Nephron progenitor cell (in vitro differentiated cells): ENCODE measurements at regions not wholly inside any gene's neighbourhood (a gene's known extent, or its start where the extent isn't known, plus 50 kb on each side); places are given as distances from the start of the nearest gene placed in this dataset.
"Not testable (repeated sequence)": the region's sequence is repeated elsewhere in the genome, so short reads cannot be mapped to it uniquely, and the experiment has no call there.

Source experiments
- DNase-seq: peaks from one replicate; pipeline ENCODE4 v3.0.0; 2021
- H3K27ac Mint-ChIP-seq: 2 replicates; pipeline ENCODE4 v1.8.0; 2021; ENCODE audit warnings: mild to moderate bottlenecking, moderate library complexity, mixed read lengths
- H3K27me3 Mint-ChIP-seq: 2 replicates; pipeline ENCODE4 v1.8.0; 2021; ENCODE audit warnings: mild to moderate bottlenecking, low read depth, mixed read lengths; ENCODE audit not compliant: poor library complexity
- H3K36me3 Mint-ChIP-seq: 2 replicates; pipeline ENCODE4 v1.8.0; 2021; ENCODE audit warnings: low read depth, mixed read lengths
- H3K4me1 Mint-ChIP-seq: 2 replicates; pipeline ENCODE4 v1.8.0; 2021; ENCODE audit warnings: mixed read lengths
- H3K4me3 Mint-ChIP-seq: 2 replicates; pipeline ENCODE4 v1.8.0; 2021; ENCODE audit warnings: mild to moderate bottlenecking, moderate library complexity, mixed read lengths
- H3K9me3 Mint-ChIP-seq: 2 replicates; pipeline ENCODE4 v1.8.0; 2021; ENCODE audit warnings: mild to moderate bottlenecking, moderate library complexity, mixed read lengths
- CTCF ChIP-seq: fragments of 200-600 bp; sonication (generic); IDR thresholded peaks from 2 replicates; pipeline ENCODE4 v1.5.0; 2021; ENCODE audit warnings: antibody characterized with exemption

GRCh38 chr12:100083308-100083707 is 59.4 kb downstream of the BLTP3B start:
- DNase-seq: no peak
- no peak for TF ChIP-seq CTCF
- H3K4me3 Mint-ChIP-seq: no peak overlapping the region
- no peaks in the 10 kb centered on the region for H3K4me1 Mint-ChIP-seq
- H3K27ac Mint-ChIP-seq: no peak overlapping the region
- peaks cover 39% of the 10 kb centered on the region for H3K9me3 Mint-ChIP-seq
- H3K36me3 Mint-ChIP-seq: peaks cover 74% of the 10 kb centered on the region
- no peaks in the 10 kb centered on the region for H3K27me3 Mint-ChIP-seq

GRCh38 chr12:100078777-100079176 is 63.9 kb downstream of the BLTP3B start:
- not testable (repeated sequence) for H3K4me3 Mint-ChIP-seq, H3K27ac Mint-ChIP-seq

GRCh38 chr12:100077367-100077766 is 65.3 kb downstream of the BLTP3B start:
- no peak for TF ChIP-seq CTCF
- H3K4me1 Mint-ChIP-seq: no peaks in the 10 kb centered on the region
- no peak overlapping the region for H3K27ac Mint-ChIP-seq
- H3K36me3 Mint-ChIP-seq: peaks cover 86% of the 10 kb centered on the region
- H3K27me3 Mint-ChIP-seq: no peaks in the 10 kb centered on the region
- no peak overlapping the region for H3K4me3 Mint-ChIP-seq
- H3K9me3 Mint-ChIP-seq: peaks cover 49% of the 10 kb centered on the region
- DNase-seq: no peak

More at GRCh38 chr12:100078777-100079176, 63.9 kb downstream of the BLTP3B start:
- peaks cover 97% of the 10 kb centered on the region for H3K36me3 Mint-ChIP-seq
- DNase-seq, H3K4me1 Mint-ChIP-seq, H3K27me3 Mint-ChIP-seq: not testable (repeated sequence)
- H3K9me3 Mint-ChIP-seq: peaks cover 52% of the 10 kb centered on the region

- TF ChIP-seq CTCF: no peak
- Mint-ChIP-seq H3K4me1 (no peaks in the 10 kb centered on the region), H3K9me3 (peaks cover 36% of the 10 kb centered on the region), H3K27me3 (peaks cover 2% of the 10 kb centered on the region), H3K36me3 (peaks cover 78% of the 10 kb centered on the region), H3K27ac (no peak overlapping the region), H3K4me3 (no peak overlapping the region)
- no peak for DNase-seq
Measured at GRCh38 chr12:100075598-100075997, 67.1 kb downstream of the BLTP3B start.

GRCh38 chr12:100069795-100070194 is 72.9 kb downstream of the BLTP3B start:
- peaks cover 80% of the 10 kb centered on the region for H3K36me3 Mint-ChIP-seq
- H3K27me3 Mint-ChIP-seq: peaks cover 5% of the 10 kb centered on the region
- H3K27ac Mint-ChIP-seq: no peak overlapping the region

GRCh38 chr12:100068305-100068704 is 74.4 kb downstream of the BLTP3B start:
- no peaks in the 10 kb centered on the region for H3K4me1 Mint-ChIP-seq
- H3K36me3 Mint-ChIP-seq: peaks cover 81% of the 10 kb centered on the region

More at GRCh38 chr12:100069795-100070194, 72.9 kb downstream of the BLTP3B start:
- no peak for DNase-seq
- peaks cover 55% of the 10 kb centered on the region for H3K9me3 Mint-ChIP-seq
- no peaks in the 10 kb centered on the region for H3K4me1 Mint-ChIP-seq
- no peak for TF ChIP-seq CTCF
- H3K4me3 Mint-ChIP-seq: no peak overlapping the region

More at GRCh38 chr12:100068305-100068704, 74.4 kb downstream of the BLTP3B start:
- H3K27ac Mint-ChIP-seq: no peak overlapping the region
- H3K27me3 Mint-ChIP-seq: peaks cover 5% of the 10 kb centered on the region
- H3K9me3 Mint-ChIP-seq: peaks cover 59% of the 10 kb centered on the region
- no peak for TF ChIP-seq CTCF
- DNase-seq: no peak
- no peak overlapping the region for H3K4me3 Mint-ChIP-seq
